ENCODE measurements at regions not wholly inside any gene's neighbourhood (a gene's known extent, or its start where the extent isn't known, plus 50 kb on each side); places are given as distances from the start of the nearest gene placed in this dataset.

GRCh38 chr1:30348147-30348546 lies 375.2 kb downstream of the MATN1 start:
- Histone ChIP-seq H3K27ac (ENCODE audit: control insufficient read depth, insufficient read depth) (no peak overlapping the region), H3K9ac (ENCODE audit: control insufficient read depth, insufficient read depth, low read length) (no peak overlapping the region), H3K4me1 (ENCODE audit: control insufficient read depth, insufficient read depth, low read length) (no peaks in the 10 kb centered on the region), H2AFZ (ENCODE audit: control insufficient read depth, low read depth, low read length) (no peak overlapping the region), H3K79me2 (ENCODE audit: control insufficient read depth, insufficient read depth, low read length) (no peaks in the 10 kb centered on the region), H3K9me3 (replicated peaks; ENCODE audit: control insufficient read depth, insufficient read depth, low read length) (no peaks in the 10 kb centered on the region), H3K4me3 (no peak overlapping the region), H3K27me3 (replicated peaks in 1 of 2; ENCODE audit: control insufficient read depth in 2 of 2, insufficient read depth in 2 of 2, low read length in 1 of 2) (peaks cover 0 to 3% of the 10 kb centered on the region in 2 experiments; a peak in 2 of 4 replicates), H3K4me2 (ENCODE audit: control insufficient read depth, insufficient read depth) (no peak overlapping the region), H3K36me3 (ENCODE audit: control insufficient read depth in 2 of 2, insufficient read depth in 2 of 2, low read length in 1 of 2) (no peaks in the 10 kb centered on the region), H4K20me1 (ENCODE audit: control insufficient read depth, insufficient read depth) (no peaks in the 10 kb centered on the region)
- in situ Hi-C loops (cut with MboI): no loop called here
- BruUV-seq (replicated peaks): no TSS peak
- no peak for DNase-seq (ENCODE audit: low read depth, low spot score)
- intact Hi-C loops (cut with micrococcal nuclease; ENCODE audit: unreplicated experiment): no loop called here
- CTCF ChIA-PET: no interaction called here
- RAD21 ChIA-PET (ENCODE audit: unreplicated experiment): no interaction called here
- SMC1A ChIA-PET (ENCODE audit: uncharacterized antibody, unreplicated experiment): no interaction called here
- no peak for FAIRE-seq
- POLR2A ChIA-PET: no interaction called here
- 0% methylated on average over 2 of the region's 2 CpGs for WGBS (ENCODE audit: insufficient coverage, insufficient replicate concordance, low lambda C conversion rate, missing lambda C conversion rate)
- TF ChIP-seq RAD21 (IDR thresholded peaks at IDR 0.05; ENCODE audit: insufficient read depth, low read depth, low read length) (no peak), NR2C1 (IDR thresholded peaks at IDR 0.05) (no peak), SMC3 (IDR thresholded peaks at IDR 0.05; ENCODE audit: borderline replicate concordance, low read length) (no peak), BCLAF1 (IDR thresholded peaks at IDR 0.05) (no peak), YBX1 (IDR thresholded peaks at IDR 0.05) (no peak), PAX8 (IDR thresholded peaks at IDR 0.05) (no peak), MEF2A (IDR thresholded peaks at IDR 0.05; ENCODE audit: insufficient read depth, low read depth, low read length) (no peak)
- TF ChIP-seq, protein P1, sequence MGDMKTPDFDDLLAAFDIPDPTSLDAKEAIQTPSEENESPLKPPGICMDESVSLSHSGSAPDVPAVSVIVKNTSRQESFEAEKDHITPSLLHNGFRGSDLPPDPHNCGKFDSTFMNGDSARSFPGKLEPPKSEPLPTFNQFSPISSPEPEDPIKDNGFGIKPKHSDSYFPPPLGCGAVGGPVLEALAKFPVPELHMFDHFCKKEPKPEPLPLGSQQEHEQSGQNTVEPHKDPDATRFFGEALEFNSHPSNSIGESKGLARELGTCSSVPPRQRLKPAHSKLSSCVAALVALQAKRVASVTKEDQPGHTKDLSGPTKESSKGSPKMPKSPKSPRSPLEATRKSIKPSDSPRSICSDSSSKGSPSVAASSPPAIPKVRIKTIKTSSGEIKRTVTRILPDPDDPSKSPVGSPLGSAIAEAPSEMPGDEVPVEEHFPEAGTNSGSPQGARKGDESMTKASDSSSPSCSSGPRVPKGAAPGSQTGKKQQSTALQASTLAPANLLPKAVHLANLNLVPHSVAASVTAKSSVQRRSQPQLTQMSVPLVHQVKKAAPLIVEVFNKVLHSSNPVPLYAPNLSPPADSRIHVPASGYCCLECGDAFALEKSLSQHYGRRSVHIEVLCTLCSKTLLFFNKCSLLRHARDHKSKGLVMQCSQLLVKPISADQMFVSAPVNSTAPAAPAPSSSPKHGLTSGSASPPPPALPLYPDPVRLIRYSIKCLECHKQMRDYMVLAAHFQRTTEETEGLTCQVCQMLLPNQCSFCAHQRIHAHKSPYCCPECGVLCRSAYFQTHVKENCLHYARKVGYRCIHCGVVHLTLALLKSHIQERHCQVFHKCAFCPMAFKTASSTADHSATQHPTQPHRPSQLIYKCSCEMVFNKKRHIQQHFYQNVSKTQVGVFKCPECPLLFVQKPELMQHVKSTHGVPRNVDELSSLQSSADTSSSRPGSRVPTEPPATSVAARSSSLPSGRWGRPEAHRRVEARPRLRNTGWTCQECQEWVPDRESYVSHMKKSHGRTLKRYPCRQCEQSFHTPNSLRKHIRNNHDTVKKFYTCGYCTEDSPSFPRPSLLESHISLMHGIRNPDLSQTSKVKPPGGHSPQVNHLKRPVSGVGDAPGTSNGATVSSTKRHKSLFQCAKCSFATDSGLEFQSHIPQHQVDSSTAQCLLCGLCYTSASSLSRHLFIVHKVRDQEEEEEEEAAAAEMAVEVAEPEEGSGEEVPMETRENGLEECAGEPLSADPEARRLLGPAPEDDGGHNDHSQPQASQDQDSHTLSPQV (IDR thresholded peaks at IDR 0.05): no peak
- TF ChIP-seq, protein P2, sequence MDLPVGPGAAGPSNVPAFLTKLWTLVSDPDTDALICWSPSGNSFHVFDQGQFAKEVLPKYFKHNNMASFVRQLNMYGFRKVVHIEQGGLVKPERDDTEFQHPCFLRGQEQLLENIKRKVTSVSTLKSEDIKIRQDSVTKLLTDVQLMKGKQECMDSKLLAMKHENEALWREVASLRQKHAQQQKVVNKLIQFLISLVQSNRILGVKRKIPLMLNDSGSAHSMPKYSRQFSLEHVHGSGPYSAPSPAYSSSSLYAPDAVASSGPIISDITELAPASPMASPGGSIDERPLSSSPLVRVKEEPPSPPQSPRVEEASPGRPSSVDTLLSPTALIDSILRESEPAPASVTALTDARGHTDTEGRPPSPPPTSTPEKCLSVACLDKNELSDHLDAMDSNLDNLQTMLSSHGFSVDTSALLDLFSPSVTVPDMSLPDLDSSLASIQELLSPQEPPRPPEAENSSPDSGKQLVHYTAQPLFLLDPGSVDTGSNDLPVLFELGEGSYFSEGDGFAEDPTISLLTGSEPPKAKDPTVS (IDR thresholded peaks at IDR 0.05; ENCODE audit: low read depth, low read length): no peak
- no peak for ATAC-seq
